ENCODE measurements at regions not wholly inside any gene's neighbourhood (a gene's known extent, or its start where the extent isn't known, plus 50 kb on each side); places are given as distances from the start of the nearest gene placed in this dataset.

GRCh38 chr12:42761601-42762350 is 172.2 kb upstream of the PRICKLE1 start (continued):
- TF ChIP-seq RELA (IDR thresholded peaks at IDR 0.05; ENCODE audit: borderline replicate concordance, partially characterized antibody), result no peak
- TF ChIP-seq CHD1 (IDR thresholded peaks at IDR 0.05; ENCODE audit: low read depth, low read length), result no peak
- TF ChIP-seq RCOR1 (conservative IDR thresholded peaks at IDR 0.05; ENCODE audit: low read depth, low read length), result no peak
- TF ChIP-seq RUNX3 (IDR thresholded peaks at IDR 0.05; ENCODE audit: low read length), result no peak
- TF ChIP-seq HDGF (IDR thresholded peaks at IDR 0.05), result no peak

DNA sequence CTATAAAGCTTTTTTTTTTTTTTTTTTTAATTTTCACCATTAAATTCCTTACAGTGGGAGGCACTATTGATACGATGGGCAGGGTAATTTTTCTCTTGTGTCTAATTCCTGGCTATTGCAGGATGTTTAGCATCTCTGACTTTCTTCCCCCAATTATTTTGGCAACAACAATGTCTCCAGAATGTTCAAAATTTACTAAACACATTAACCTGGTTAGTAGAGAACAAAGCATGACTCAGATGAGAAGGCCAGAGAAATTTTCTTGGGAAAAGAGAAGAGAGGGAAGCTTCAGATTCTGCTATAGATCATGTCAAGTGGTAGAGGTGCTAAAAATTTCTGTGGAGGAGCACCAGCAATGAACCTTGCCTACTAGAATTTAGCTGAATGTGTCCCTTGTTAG is 171.5 kb upstream of the PRICKLE1 start:
- Histone ChIP-seq H3K4me2 (ENCODE audit: control insufficient read depth, insufficient read depth) (no peak overlapping the region), H3K4me1 (ENCODE audit: control insufficient read depth, insufficient read depth, low read length) (peaks cover 24% of the 10 kb centered on the region), H3K9me3 (replicated peaks; ENCODE audit: control insufficient read depth, insufficient read depth, low read length) (no peaks in the 10 kb centered on the region), H3K27me3 (replicated peaks in 1 of 2; ENCODE audit: control insufficient read depth in 2 of 2, insufficient read depth in 2 of 2, low read length in 1 of 2) (no peaks in the 10 kb centered on the region), H2AFZ (ENCODE audit: control insufficient read depth, low read depth, low read length) (no peak overlapping the region), H3K9ac (ENCODE audit: control insufficient read depth, insufficient read depth, low read length) (no peak overlapping the region), H3K27ac (ENCODE audit: control insufficient read depth, insufficient read depth) (no peak overlapping the region), H4K20me1 (ENCODE audit: control insufficient read depth, insufficient read depth) (no peaks in the 10 kb centered on the region), H3K4me3 (no peak overlapping the region), H3K79me2 (ENCODE audit: control insufficient read depth, insufficient read depth, low read length) (no peaks in the 10 kb centered on the region), H3K36me3 (ENCODE audit: control insufficient read depth in 2 of 2, insufficient read depth in 2 of 2, low read length in 1 of 2) (no peaks in the 10 kb centered on the region)
- ATAC-seq, result no peak
- CTCF ChIA-PET, result interaction anchor here (0.8 to 1.2 kb wide), 3 partner anchors 19 to 265 kb away, joined by 3 read pairs; no protein-coding TSS in a partner anchor
- in situ Hi-C loops (cut with MboI), result no loop called here
- WGBS (ENCODE audit: insufficient coverage, insufficient replicate concordance, low lambda C conversion rate, missing lambda C conversion rate), result 22% methylated on average over 1 of the region's 1 CpG
- FAIRE-seq, result no peak
- intact Hi-C loops (cut with micrococcal nuclease; ENCODE audit: unreplicated experiment), result loop anchor here (5.0 to 10.0 kb wide), 4 partner anchors 276 to 576 kb away; no protein-coding TSS in a partner anchor
- SMC1A ChIA-PET (ENCODE audit: uncharacterized antibody, unreplicated experiment), result interaction anchor here (1.0 kb wide), 1 partner anchor 130 kb away, joined by 3 read pairs; no protein-coding TSS in a partner anchor
- RAD21 ChIA-PET (ENCODE audit: unreplicated experiment), result no interaction called here
- no TSS peak for BruUV-seq (replicated peaks)
- POLR2A ChIA-PET, result interaction anchor here (0.6 kb wide), 1 partner anchor 277 kb away, joined by 6 read pairs; no protein-coding TSS in a partner anchor
- no peak for DNase-seq (ENCODE audit: low read depth, low spot score)
- TF ChIP-seq RBBP5 (conservative IDR thresholded peaks at IDR 0.05) (no peak), FOS (IDR thresholded peaks at IDR 0.05; ENCODE audit: borderline replicate concordance, extremely low read depth, insufficient read length) (no peak), NR2C1 (IDR thresholded peaks at IDR 0.05) (no peak), SMC3 (IDR thresholded peaks at IDR 0.05; ENCODE audit: borderline replicate concordance, low read length) (no peak), POU2F2 (IDR thresholded peaks at IDR 0.05; ENCODE audit: borderline replicate concordance, low read depth, low read length) (no peak), ELK1 (IDR thresholded peaks at IDR 0.05; ENCODE audit: low read depth, low read length) (no peak)
- TF ChIP-seq, protein P1, sequence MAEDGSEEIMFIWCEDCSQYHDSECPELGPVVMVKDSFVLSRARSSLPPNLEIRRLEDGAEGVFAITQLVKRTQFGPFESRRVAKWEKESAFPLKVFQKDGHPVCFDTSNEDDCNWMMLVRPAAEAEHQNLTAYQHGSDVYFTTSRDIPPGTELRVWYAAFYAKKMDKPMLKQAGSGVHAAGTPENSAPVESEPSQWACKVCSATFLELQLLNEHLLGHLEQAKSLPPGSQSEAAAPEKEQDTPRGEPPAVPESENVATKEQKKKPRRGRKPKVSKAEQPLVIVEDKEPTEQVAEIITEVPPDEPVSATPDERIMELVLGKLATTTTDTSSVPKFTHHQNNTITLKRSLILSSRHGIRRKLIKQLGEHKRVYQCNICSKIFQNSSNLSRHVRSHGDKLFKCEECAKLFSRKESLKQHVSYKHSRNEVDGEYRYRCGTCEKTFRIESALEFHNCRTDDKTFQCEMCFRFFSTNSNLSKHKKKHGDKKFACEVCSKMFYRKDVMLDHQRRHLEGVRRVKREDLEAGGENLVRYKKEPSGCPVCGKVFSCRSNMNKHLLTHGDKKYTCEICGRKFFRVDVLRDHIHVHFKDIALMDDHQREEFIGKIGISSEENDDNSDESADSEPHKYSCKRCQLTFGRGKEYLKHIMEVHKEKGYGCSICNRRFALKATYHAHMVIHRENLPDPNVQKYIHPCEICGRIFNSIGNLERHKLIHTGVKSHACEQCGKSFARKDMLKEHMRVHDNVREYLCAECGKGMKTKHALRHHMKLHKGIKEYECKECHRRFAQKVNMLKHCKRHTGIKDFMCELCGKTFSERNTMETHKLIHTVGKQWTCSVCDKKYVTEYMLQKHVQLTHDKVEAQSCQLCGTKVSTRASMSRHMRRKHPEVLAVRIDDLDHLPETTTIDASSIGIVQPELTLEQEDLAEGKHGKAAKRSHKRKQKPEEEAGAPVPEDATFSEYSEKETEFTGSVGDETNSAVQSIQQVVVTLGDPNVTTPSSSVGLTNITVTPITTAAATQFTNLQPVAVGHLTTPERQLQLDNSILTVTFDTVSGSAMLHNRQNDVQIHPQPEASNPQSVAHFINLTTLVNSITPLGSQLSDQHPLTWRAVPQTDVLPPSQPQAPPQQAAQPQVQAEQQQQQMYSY (CRISPR knock-in tag; IDR thresholded peaks at IDR 0.05), result no peak
- TF ChIP-seq, protein P2, sequence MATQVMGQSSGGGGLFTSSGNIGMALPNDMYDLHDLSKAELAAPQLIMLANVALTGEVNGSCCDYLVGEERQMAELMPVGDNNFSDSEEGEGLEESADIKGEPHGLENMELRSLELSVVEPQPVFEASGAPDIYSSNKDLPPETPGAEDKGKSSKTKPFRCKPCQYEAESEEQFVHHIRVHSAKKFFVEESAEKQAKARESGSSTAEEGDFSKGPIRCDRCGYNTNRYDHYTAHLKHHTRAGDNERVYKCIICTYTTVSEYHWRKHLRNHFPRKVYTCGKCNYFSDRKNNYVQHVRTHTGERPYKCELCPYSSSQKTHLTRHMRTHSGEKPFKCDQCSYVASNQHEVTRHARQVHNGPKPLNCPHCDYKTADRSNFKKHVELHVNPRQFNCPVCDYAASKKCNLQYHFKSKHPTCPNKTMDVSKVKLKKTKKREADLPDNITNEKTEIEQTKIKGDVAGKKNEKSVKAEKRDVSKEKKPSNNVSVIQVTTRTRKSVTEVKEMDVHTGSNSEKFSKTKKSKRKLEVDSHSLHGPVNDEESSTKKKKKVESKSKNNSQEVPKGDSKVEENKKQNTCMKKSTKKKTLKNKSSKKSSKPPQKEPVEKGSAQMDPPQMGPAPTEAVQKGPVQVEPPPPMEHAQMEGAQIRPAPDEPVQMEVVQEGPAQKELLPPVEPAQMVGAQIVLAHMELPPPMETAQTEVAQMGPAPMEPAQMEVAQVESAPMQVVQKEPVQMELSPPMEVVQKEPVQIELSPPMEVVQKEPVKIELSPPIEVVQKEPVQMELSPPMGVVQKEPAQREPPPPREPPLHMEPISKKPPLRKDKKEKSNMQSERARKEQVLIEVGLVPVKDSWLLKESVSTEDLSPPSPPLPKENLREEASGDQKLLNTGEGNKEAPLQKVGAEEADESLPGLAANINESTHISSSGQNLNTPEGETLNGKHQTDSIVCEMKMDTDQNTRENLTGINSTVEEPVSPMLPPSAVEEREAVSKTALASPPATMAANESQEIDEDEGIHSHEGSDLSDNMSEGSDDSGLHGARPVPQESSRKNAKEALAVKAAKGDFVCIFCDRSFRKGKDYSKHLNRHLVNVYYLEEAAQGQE (IDR thresholded peaks at IDR 0.05; ENCODE audit: low read depth, low read length), result no peak

Measured in GM12878 (cell line).